ENCODE measurements at regions not wholly inside any gene's neighbourhood (a gene's known extent, or its start where the extent isn't known, plus 50 kb on each side); places are given as distances from the start of the nearest gene placed in this dataset.

DNA sequence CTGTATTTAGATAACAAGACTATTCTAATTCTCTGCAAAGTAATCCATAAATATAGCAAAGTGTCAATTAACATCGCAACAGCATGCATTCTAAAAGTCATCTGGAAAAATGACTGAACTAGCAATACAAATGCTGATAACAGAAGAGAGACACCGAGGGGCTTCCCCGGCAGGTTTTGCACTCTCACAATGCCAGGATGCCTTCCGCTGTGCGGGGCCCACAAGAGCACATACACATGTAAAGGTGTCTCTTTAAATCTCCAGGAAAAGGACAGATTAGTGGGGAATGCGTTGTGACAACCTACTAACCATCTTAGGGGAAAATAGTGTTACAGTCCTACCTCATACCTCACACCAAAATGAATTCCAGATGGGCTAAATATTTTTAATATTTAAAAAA, 86.9 kb downstream of the CXCL12 start:
- TF ChIP-seq, protein P1, sequence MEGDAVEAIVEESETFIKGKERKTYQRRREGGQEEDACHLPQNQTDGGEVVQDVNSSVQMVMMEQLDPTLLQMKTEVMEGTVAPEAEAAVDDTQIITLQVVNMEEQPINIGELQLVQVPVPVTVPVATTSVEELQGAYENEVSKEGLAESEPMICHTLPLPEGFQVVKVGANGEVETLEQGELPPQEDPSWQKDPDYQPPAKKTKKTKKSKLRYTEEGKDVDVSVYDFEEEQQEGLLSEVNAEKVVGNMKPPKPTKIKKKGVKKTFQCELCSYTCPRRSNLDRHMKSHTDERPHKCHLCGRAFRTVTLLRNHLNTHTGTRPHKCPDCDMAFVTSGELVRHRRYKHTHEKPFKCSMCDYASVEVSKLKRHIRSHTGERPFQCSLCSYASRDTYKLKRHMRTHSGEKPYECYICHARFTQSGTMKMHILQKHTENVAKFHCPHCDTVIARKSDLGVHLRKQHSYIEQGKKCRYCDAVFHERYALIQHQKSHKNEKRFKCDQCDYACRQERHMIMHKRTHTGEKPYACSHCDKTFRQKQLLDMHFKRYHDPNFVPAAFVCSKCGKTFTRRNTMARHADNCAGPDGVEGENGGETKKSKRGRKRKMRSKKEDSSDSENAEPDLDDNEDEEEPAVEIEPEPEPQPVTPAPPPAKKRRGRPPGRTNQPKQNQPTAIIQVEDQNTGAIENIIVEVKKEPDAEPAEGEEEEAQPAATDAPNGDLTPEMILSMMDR (conservative IDR thresholded peaks at IDR 0.05; ENCODE audit: low read length) = no peak
- TF ChIP-seq EZH2phosphoT487 (IDR thresholded peaks at IDR 0.05; ENCODE audit: borderline replicate concordance) = no peak
